Fibroblast of mammary gland (primary cell): ENCODE measurements at regions not wholly inside any gene's neighbourhood (a gene's known extent, or its start where the extent isn't known, plus 50 kb on each side); places are given as distances from the start of the nearest gene placed in this dataset.

Source experiments
- DNase-seq: peaks from one replicate; pipeline ENCODE4 v3.0.0-alpha.2; 2010; ENCODE audit warnings: low read depth
- H3K4me3 ChIP-seq: 2 replicates; pipeline ENCODE4 v1.5.1; 2011; ENCODE audit warnings: low read depth, mild to moderate bottlenecking, low read length, moderate library complexity; ENCODE audit not compliant: control insufficient read depth
- CTCF ChIP-seq: conservative IDR thresholded peaks from 2 replicates; pipeline ENCODE4 v1.5.1; 2011; ENCODE audit warnings: low read depth, low read length, inconsistent platforms; ENCODE audit not compliant: control insufficient read depth, insufficient read depth

- H3K4me3 ChIP-seq = no peak overlapping the region
- TF ChIP-seq CTCF = no peak
- DNase-seq = peak; percentile 58
These were observed 1225.9 kb upstream of the MAP3K7 start for GRCh38 chr6:91812596-91813274.

- no peak for DNase-seq
- no peak overlapping the region for H3K4me3 ChIP-seq
- TF ChIP-seq CTCF = no peak
These were observed 1218.1 kb upstream of the MAP3K7 start for GRCh38 chr6:91804981-91805380.

- no peak for DNase-seq
- TF ChIP-seq CTCF = no peak
- no peak overlapping the region for H3K4me3 ChIP-seq
These were observed 1215.6 kb upstream of the MAP3K7 start for GRCh38 chr6:91802431-91802830.

GRCh38 chr6:91796603-91797002, 1209.7 kb upstream of the MAP3K7 start:
- no peak for TF ChIP-seq CTCF

GRCh38 chr6:91788501-91788900, 1201.6 kb upstream of the MAP3K7 start:
- TF ChIP-seq CTCF = no peak
- H3K4me3 ChIP-seq = no peak overlapping the region
- no peak for DNase-seq

More at GRCh38 chr6:91796603-91797002, 1209.7 kb upstream of the MAP3K7 start:
- DNase-seq = no peak
- no peak overlapping the region for H3K4me3 ChIP-seq

GRCh38 chr6:91786474-91787184, 1199.8 kb upstream of the MAP3K7 start:
- no peak for DNase-seq
- no peak overlapping the region for H3K4me3 ChIP-seq
- no peak for TF ChIP-seq CTCF
